Heart left ventricle (tissue), 16 donors: ENCODE measurements at regions not wholly inside any gene's neighbourhood (a gene's known extent, or its start where the extent isn't known, plus 50 kb on each side); places are given as distances from the start of the nearest gene placed in this dataset.
A peak's percentile ranks its signal among the peaks of the same experiment; 100 is the strongest.

Experiments
- ATAC-seq, 4 donors: fragments of 200-7000 bp; cut with Tn5 transposase; one replicate each; pipeline ENCODE4 v1.9.1; 2020 to 2022; ENCODE audit warnings: moderate library complexity in 4 of 4, mild to moderate bottlenecking in 3 of 4, moderate number of reproducible peaks in 1 of 4
- DNase-seq, 5 donors: peaks; one replicate each; pipeline ENCODE4 v3.0.0-alpha.2; 2020
- H3K27ac ChIP-seq, 12 donors: fragments of 200-600 bp; sonication (generic) in 4 of 12; one replicate each; pipeline versions ENCODE4 v1.5.0 to v1.8.0; 2016 to 2022; ENCODE audit warnings: mild to moderate bottlenecking in 2 of 12
- H3K27me3 ChIP-seq, 9 donors: fragments of 200-600 bp; sonication (generic) in 2 of 9; one replicate each; pipeline versions ENCODE4 v1.5.1 to v1.8.0; 2016 to 2022; ENCODE audit warnings: mild to moderate bottlenecking in 3 of 9
- H3K36me3 ChIP-seq, 9 donors: fragments of 200-600 bp; sonication (generic) in 2 of 9; one replicate each; pipeline versions ENCODE4 v1.5.0 to v1.8.0; 2018 to 2022; ENCODE audit warnings: mild to moderate bottlenecking in 2 of 9
- H3K4me1 ChIP-seq, 12 donors: fragments of 200-600 bp; sonication (generic) in 4 of 12; one replicate each; pipeline versions ENCODE4 v1.5.0 to v1.8.0; 2016 to 2022; ENCODE audit warnings: mild to moderate bottlenecking in 3 of 12
- H3K4me3 ChIP-seq, 12 donors: fragments of 200-600 bp; sonication (generic) in 4 of 12; one replicate each; pipeline versions ENCODE4 v1.5.0 to v1.8.0; 2017 to 2022; ENCODE audit warnings: mild to moderate bottlenecking in 9 of 12, moderate library complexity in 4 of 12
- H3K9me3 ChIP-seq, 12 donors: fragments of 200-600 bp; sonication (generic) in 4 of 12; one replicate each; pipeline versions ENCODE4 v1.5.0 to v1.8.0; 2016 to 2022; ENCODE audit warnings: mild to moderate bottlenecking in 1 of 12
- CTCF ChIP-seq, 12 donors: fragments of 200-600 bp; sonication (generic) in 4 of 12; IDR thresholded peaks; one replicate each; pipeline versions ENCODE4 v1.5.0 to v1.8.0; 2018 to 2022; ENCODE audit warnings: antibody characterized with exemption in 12 of 12, mild to moderate bottlenecking in 5 of 12
- POLR2A ChIP-seq, 2 donors: fragments of 450-650 bp; IDR thresholded peaks; one replicate each; pipeline ENCODE4 v1.6.1; 2017; ENCODE audit warnings: antibody characterized with exemption in 2 of 2, mild to moderate bottlenecking in 2 of 2, moderate library complexity in 2 of 2
- WGBS, 4 donors: extraction: QIAGEN DNeasy Blood & Tissue Kit in 2 of 4; methylation state at CpG; one replicate each; pipeline versions ENCODE4 v1.1.5 to v1.1.7; 2013 to 2018; 5-methylcytosine and 5-hydroxymethylcytosine counted together
- intact Hi-C, 10 donors: fragments of 100-400 bp; cut with DNase I; formaldehyde crosslinking; loops; one replicate each; pipeline versions ENCODE4 v1.11.1 to v1.14.2; 2022
- donor health status: ischemic (EF 13 %, LVEDD 7.1; RV severe dilation, severe dysfunction).
- donor health status: healthy with polysubstance abuse.
- donor health status: DM: no; HTN: yes; CAD: no.
- donor health status: DM: no; HTN: no; CAD: no.
- donor health status: ischemic (EF 25% LVEDD 6.9; RV normal size, moderate dysfunction).
- donor health status: ischemic (EF 25% LVEDD 5.7; RV mildly dilated, moderate dysfunction).
- donor health status: healthy.
- donor health status: DM: yes; HTN: yes; CAD: no.
- donor health status: ischemic (EF 35%, LVEDD 5.7; RV mildly dilated, moderate dysfunction).
- donor health status: nonischemic (EF 11% LVEDD 7.7; RV severe dilation, severe dysfunction).
- donor health status: DM: yes; HTN: yes; CAD: no.
- donor health status: PGD.
- donor health status: ischemic (EF 29% LVEDD 5.4; RV normal size, mild dysfunction).
- donor health status: nonischemic (EF 23%, LVEDD 6.1; RV moderate dilation, normal function).

GRCh38 chr20:17168026-17168612 is 58.7 kb upstream of the PCSK2 start:
- Histone ChIP-seq H3K4me3 (no peak overlapping the region), H3K27me3 (peaks cover 0 to 4% (median 0%) of the 10 kb centered on the region in 9 donors), H3K27ac (no peak overlapping the region), H3K4me1 (no peaks in the 10 kb centered on the region), H3K9me3 (no peaks in the 10 kb centered on the region), H3K36me3 (no peaks in the 10 kb centered on the region)
- no peak for DNase-seq
- TF ChIP-seq CTCF (IDR thresholded peaks at IDR 0.05), result no peak
- 68 to 75% (median 71%) methylated on average over 4 of the region's 4 CpGs for WGBS, 4 donors
- ATAC-seq, result no peak
- intact Hi-C loops, result no loop called here

- H3K27me3 ChIP-seq, result no peaks in the 10 kb centered on the region
- no peaks in the 10 kb centered on the region for H3K4me1 ChIP-seq
- DNase-seq (peak in 1 of 5 donors; percentile 26), ATAC-seq (peak in 1 of 4 donors; percentile 45)
- H3K9me3 ChIP-seq, result no peaks in the 10 kb centered on the region
- no peak overlapping the region for H3K4me3 ChIP-seq
- WGBS, 4 donors, result 30 to 40% (median 35%) methylated on average over 5 of the region's 5 CpGs
- no peaks in the 10 kb centered on the region for H3K36me3 ChIP-seq
- no peak overlapping the region for H3K27ac ChIP-seq
- TF ChIP-seq POLR2A (IDR thresholded peaks at IDR 0.05) (no peak), CTCF (IDR thresholded peaks at IDR 0.05) (no peak)
- intact Hi-C loops, result loop anchor here in 1 of 10 donors (10.0 kb wide), 1 partner anchor 65 kb away; no protein-coding TSS in a partner anchor
Measured at GRCh38 chr20:17169585-17170136, 57.2 kb upstream of the PCSK2 start.

- DNase-seq (no peak), ATAC-seq (no peak)
- Histone ChIP-seq H3K27ac (no peak overlapping the region), H3K36me3 (no peaks in the 10 kb centered on the region), H3K4me1 (no peaks in the 10 kb centered on the region), H3K9me3 (no peaks in the 10 kb centered on the region), H3K4me3 (no peak overlapping the region), H3K27me3 (no peaks in the 10 kb centered on the region)
- TF ChIP-seq POLR2A (IDR thresholded peaks at IDR 0.05), result no peak
- no peak for TF ChIP-seq CTCF (IDR thresholded peaks at IDR 0.05)
- WGBS, 4 donors, result 73 to 77% (median 76%) methylated on average over 3 of the region's 3 CpGs
- intact Hi-C loops, result loop anchor here in 1 of 10 donors (10.0 kb wide), 1 partner anchor 63 kb away; no protein-coding TSS in a partner anchor
Measured at GRCh38 chr20:17171746-17172280, 55.0 kb upstream of the PCSK2 start.

GRCh38 chr20:17172836-17173516 is 53.9 kb upstream of the PCSK2 start:
- Histone ChIP-seq H3K9me3 (no peaks in the 10 kb centered on the region), H3K4me1 (no peaks in the 10 kb centered on the region), H3K27me3 (peaks cover 0 to 2% (median 0%) of the 10 kb centered on the region in 9 donors), H3K27ac (no peak overlapping the region), H3K4me3 (no peak overlapping the region), H3K36me3 (no peaks in the 10 kb centered on the region)
- WGBS, 4 donors, result 57 to 64% (median 60%) methylated on average over 6 of the region's 6 CpGs
- intact Hi-C loops, result loop anchor here in 1 of 10 donors (10.0 kb wide), 1 partner anchor 62 kb away; no protein-coding TSS in a partner anchor
- ATAC-seq (no peak), DNase-seq (no peak)
- TF ChIP-seq POLR2A (IDR thresholded peaks at IDR 0.05) (no peak), CTCF (IDR thresholded peaks at IDR 0.05) (no peak)
